Mesothelial cell of epicardium (in vitro differentiated cells): ENCODE measurements at regions not wholly inside any gene's neighbourhood (a gene's known extent, or its start where the extent isn't known, plus 50 kb on each side); places are given as distances from the start of the nearest gene placed in this dataset.

Experiments
- DNase-seq, 2 experiments: peaks; one replicate each; pipeline ENCODE4 v3.0.0; 2021; ENCODE audit warnings: low spot score in 2 of 2; ENCODE audit not compliant: unreplicated experiment in 2 of 2
- H3K27ac Mint-ChIP-seq: 2 replicates; pipeline ENCODE4 v1.8.0; 2021; ENCODE audit warnings: mixed read lengths
- H3K27me3 Mint-ChIP-seq: 2 replicates; pipeline ENCODE4 v1.8.0; 2021; ENCODE audit warnings: low read depth, mixed read lengths
- H3K36me3 Mint-ChIP-seq: 2 replicates; pipeline ENCODE4 v1.8.0; 2021; ENCODE audit warnings: mixed read lengths
- H3K4me1 Mint-ChIP-seq: 2 replicates; pipeline ENCODE4 v1.8.0; 2021; ENCODE audit warnings: mixed read lengths
- H3K4me3 Mint-ChIP-seq: 2 replicates; pipeline ENCODE4 v1.8.0; 2021; ENCODE audit warnings: mild to moderate bottlenecking, moderate library complexity, mixed read lengths
- H3K9me3 Mint-ChIP-seq: 2 replicates; pipeline ENCODE4 v1.8.0; 2021; ENCODE audit warnings: mixed read lengths
- CTCF ChIP-seq: fragments of 200-600 bp; sonication (generic); IDR thresholded peaks from one replicate; pipeline ENCODE4 v1.5.0; 2021; ENCODE audit warnings: antibody characterized with exemption; ENCODE audit not compliant: unreplicated experiment

GRCh38 chr12:84542289-84542688, 370.3 kb downstream of the SLC6A15 start:
- H3K4me3 Mint-ChIP-seq: no peak overlapping the region
- no peaks in the 10 kb centered on the region for H3K27me3 Mint-ChIP-seq
- DNase-seq: no peak
- peaks cover 53% of the 10 kb centered on the region for H3K9me3 Mint-ChIP-seq
- peaks cover 1% of the 10 kb centered on the region for H3K36me3 Mint-ChIP-seq
- TF ChIP-seq CTCF: no peak
- H3K4me1 Mint-ChIP-seq: no peaks in the 10 kb centered on the region
- no peak overlapping the region for H3K27ac Mint-ChIP-seq

- TF ChIP-seq CTCF: no peak
- Mint-ChIP-seq H3K9me3 (peaks cover 40% of the 10 kb centered on the region), H3K36me3 (no peaks in the 10 kb centered on the region)
Measured at GRCh38 chr12:84537666-84538065, 374.9 kb downstream of the SLC6A15 start.

GRCh38 chr12:84512751-84513150, 399.8 kb downstream of the SLC6A15 start:
- Mint-ChIP-seq H3K4me3 (no peak overlapping the region), H3K36me3 (no peaks in the 10 kb centered on the region), H3K27me3 (no peaks in the 10 kb centered on the region), H3K9me3 (peaks cover 4% of the 10 kb centered on the region), H3K4me1 (peaks cover 19% of the 10 kb centered on the region), H3K27ac (no peak overlapping the region)
- TF ChIP-seq CTCF: no peak
- no peak for DNase-seq

More at GRCh38 chr12:84537666-84538065, 374.9 kb downstream of the SLC6A15 start:
- Mint-ChIP-seq H3K4me3 (no peak overlapping the region), H3K27me3 (no peaks in the 10 kb centered on the region), H3K4me1 (no peaks in the 10 kb centered on the region), H3K27ac (no peak overlapping the region)
- DNase-seq: no peak

GRCh38 chr12:84508851-84509260, 403.7 kb downstream of the SLC6A15 start:
- no peak for TF ChIP-seq CTCF
- H3K4me1 Mint-ChIP-seq: peaks cover 26% of the 10 kb centered on the region
- peaks cover 9% of the 10 kb centered on the region for H3K9me3 Mint-ChIP-seq
- no peaks in the 10 kb centered on the region for H3K36me3 Mint-ChIP-seq
- no peak for DNase-seq
- peak overlapping the region; percentile 24 for H3K4me3 Mint-ChIP-seq
- H3K27ac Mint-ChIP-seq: peak overlapping the region; percentile 89
- no peaks in the 10 kb centered on the region for H3K27me3 Mint-ChIP-seq

- H3K36me3 Mint-ChIP-seq: no peaks in the 10 kb centered on the region
- no peaks in the 10 kb centered on the region for H3K27me3 Mint-ChIP-seq
- no peak for DNase-seq
- peak; percentile 27 for TF ChIP-seq CTCF
- peak overlapping the region; percentile 89 for H3K27ac Mint-ChIP-seq
- H3K4me3 Mint-ChIP-seq: peak overlapping the region; percentile 24
- H3K4me1 Mint-ChIP-seq: peaks cover 26% of the 10 kb centered on the region
- H3K9me3 Mint-ChIP-seq: peaks cover 5% of the 10 kb centered on the region
Measured at GRCh38 chr12:84507956-84508850, 404.4 kb downstream of the SLC6A15 start.
